Testis (tissue), 2 donors: ENCODE measurements at regions not wholly inside any gene's neighbourhood (a gene's known extent, or its start where the extent isn't known, plus 50 kb on each side); places are given as distances from the start of the nearest gene placed in this dataset.

Experiments used
- DNase-seq: peaks from one replicate; pipeline ENCODE4 v3.0.0-alpha.2; 2019
- H3K27ac ChIP-seq, 2 donors: fragments of 200-600 bp; sonication (generic); one replicate each; pipeline ENCODE4 v1.5.1; 2019
- H3K27me3 ChIP-seq: fragments of 200-600 bp; sonication (generic); one replicate; pipeline ENCODE4 v1.5.1; 2019
- H3K36me3 ChIP-seq: fragments of 200-600 bp; sonication (generic); one replicate; pipeline ENCODE4 v1.5.1; 2017; ENCODE audit warnings: low read depth; ENCODE audit errors: missing control alignments
- H3K4me1 ChIP-seq: fragments of 200-600 bp; sonication (generic); one replicate; pipeline ENCODE4 v1.5.1; 2019
- H3K4me3 ChIP-seq, 2 donors: fragments of 200-600 bp; sonication (generic); one replicate each; pipeline ENCODE4 v1.5.1; 2017 to 2019
- H3K9me3 ChIP-seq: fragments of 200-600 bp; sonication (generic); one replicate; pipeline ENCODE4 v1.5.1; 2017
- POLR2A ChIP-seq: fragments of 450-650 bp; IDR thresholded peaks from one replicate; pipeline ENCODE4 v1.6.1; 2017; ENCODE audit warnings: antibody characterized with exemption, mild to moderate bottlenecking, moderate library complexity
- WGBS, 2 donors: methylation state at CpG; one replicate each; pipeline ENCODE4 v1.1.5; 2018; 5-methylcytosine and 5-hydroxymethylcytosine counted together
- intact Hi-C: fragments of 100-400 bp; cut with DNase I; formaldehyde crosslinking; loops from one replicate; pipeline ENCODE4 v1.15.1; 2023; ENCODE audit warnings: low total_unique reads
- TF ChIP-seq, protein P1 (sequence below), 3 experiments: fragments of 450-650 bp in 2 of 3; fragments of 200-600 bp in 1 of 3; sonication (generic) in 1 of 3; IDR thresholded peaks; one replicate each; pipeline ENCODE4 v1.5.1; 2016 to 2019; ENCODE audit warnings: antibody characterized with exemption in 3 of 3, mild to moderate bottlenecking in 2 of 3, moderate library complexity in 1 of 3

DNA sequence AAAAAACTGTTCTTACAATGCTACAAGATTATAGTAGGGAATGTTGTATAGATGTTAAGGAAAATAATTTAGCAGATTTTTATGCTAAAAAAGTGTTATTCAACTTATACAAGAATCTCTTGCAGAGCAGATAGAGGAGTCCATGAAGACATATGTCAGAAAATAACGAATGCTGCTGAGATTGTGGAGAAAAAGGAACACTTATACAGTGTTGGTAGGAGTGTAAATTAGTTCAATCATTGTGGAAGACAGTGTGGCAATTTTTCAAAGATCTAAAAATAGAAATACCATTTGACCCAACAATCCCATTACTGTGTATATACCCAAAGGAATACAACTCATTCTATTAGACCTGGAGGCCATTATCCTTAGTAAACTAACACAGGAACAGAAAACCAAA lies 286.2 kb upstream of the OLFM3 start:
- no peaks in the 10 kb centered on the region for H3K27me3 ChIP-seq
- no peaks in the 10 kb centered on the region for H3K9me3 ChIP-seq
- intact Hi-C loops, result no loop called here
- no peak for TF ChIP-seq POLR2A
- TF ChIP-seq, protein P1, sequence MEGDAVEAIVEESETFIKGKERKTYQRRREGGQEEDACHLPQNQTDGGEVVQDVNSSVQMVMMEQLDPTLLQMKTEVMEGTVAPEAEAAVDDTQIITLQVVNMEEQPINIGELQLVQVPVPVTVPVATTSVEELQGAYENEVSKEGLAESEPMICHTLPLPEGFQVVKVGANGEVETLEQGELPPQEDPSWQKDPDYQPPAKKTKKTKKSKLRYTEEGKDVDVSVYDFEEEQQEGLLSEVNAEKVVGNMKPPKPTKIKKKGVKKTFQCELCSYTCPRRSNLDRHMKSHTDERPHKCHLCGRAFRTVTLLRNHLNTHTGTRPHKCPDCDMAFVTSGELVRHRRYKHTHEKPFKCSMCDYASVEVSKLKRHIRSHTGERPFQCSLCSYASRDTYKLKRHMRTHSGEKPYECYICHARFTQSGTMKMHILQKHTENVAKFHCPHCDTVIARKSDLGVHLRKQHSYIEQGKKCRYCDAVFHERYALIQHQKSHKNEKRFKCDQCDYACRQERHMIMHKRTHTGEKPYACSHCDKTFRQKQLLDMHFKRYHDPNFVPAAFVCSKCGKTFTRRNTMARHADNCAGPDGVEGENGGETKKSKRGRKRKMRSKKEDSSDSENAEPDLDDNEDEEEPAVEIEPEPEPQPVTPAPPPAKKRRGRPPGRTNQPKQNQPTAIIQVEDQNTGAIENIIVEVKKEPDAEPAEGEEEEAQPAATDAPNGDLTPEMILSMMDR (IDR thresholded peaks at IDR 0.05), result no peak
- 41 to 53% methylated on average over 1 of the region's 1 CpG for WGBS, 2 donors
- H3K27ac ChIP-seq, result no peak overlapping the region
- no peaks in the 10 kb centered on the region for H3K4me1 ChIP-seq
- DNase-seq, result no peak
- H3K4me3 ChIP-seq, result no peak overlapping the region
- no peaks in the 10 kb centered on the region for H3K36me3 ChIP-seq

DNA sequence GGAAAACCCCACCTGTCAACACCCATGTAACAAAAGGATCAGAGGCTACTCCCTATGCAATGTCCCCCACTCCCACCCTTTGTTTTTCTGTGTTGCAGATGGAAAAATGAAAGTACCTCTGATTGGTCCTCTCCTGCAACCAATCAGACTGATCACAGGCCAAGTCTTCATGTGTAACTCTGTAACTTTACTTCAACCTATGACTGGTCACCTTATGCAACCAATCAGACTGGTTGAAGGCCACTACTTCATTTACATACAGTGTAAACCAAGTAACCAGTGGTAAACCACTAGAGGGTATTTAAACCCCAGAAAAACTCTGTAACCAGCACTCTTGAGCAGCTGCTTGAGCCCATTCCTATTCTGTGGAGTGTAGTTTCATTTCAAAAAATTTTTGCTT lies 266.3 kb upstream of the OLFM3 start:
- intact Hi-C loops, result no loop called here

DNA sequence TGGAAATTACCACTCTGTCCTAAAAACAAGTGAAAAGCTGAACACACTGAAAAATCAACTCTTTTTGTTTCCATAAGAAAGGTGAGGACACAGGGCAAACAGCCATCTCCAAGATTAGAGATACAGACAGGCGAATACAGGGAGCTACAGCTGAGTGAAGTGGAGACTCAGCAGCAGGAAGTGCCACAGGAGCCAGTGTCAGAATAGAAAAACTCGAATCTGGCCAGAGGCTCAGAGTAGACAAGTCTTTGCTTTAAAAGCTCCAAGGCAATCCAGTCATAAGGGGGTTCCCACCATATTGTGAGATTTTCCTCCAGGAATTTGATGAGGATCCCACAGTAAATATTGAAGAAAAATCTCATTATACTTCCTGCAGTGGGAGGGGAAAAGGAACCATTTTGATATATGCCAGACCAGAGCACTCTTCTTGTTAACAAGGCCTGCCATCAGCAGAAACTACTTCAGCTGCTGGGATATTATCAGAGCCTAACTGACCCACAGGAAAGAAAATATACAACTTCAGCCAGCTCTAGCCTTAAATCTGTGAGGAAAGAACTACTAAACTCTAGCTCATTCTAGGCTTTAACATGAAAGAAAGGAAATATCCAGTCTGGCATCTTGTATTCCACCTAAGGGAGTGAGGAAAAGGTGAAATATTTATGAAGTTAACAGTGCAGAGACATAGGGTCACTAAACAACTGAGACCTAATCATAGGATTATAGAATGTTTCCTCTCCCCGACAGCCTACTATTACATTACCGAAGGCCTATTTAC lies 256.2 kb upstream of the OLFM3 start:
- no peak for DNase-seq
- TF ChIP-seq POLR2A, result no peak
- intact Hi-C loops, result no loop called here
- H3K27me3 ChIP-seq, result no peaks in the 10 kb centered on the region
- no peaks in the 10 kb centered on the region for H3K4me1 ChIP-seq
- H3K9me3 ChIP-seq, result no peaks in the 10 kb centered on the region
- H3K27ac ChIP-seq, result no peak overlapping the region
- no peak overlapping the region for H3K4me3 ChIP-seq
- WGBS, 2 donors, result 81 to 91% methylated on average over 4 of the region's 4 CpGs
- H3K36me3 ChIP-seq, result no peaks in the 10 kb centered on the region

More for the DNA sequence above, 266.3 kb upstream of the OLFM3 start:
- no peak overlapping the region for H3K4me3 ChIP-seq
- TF ChIP-seq POLR2A, result no peak
- TF ChIP-seq, protein P1 (IDR thresholded peaks at IDR 0.05), result no peak
- H3K27ac ChIP-seq, result no peak overlapping the region
- H3K4me1 ChIP-seq, result no peaks in the 10 kb centered on the region
- H3K36me3 ChIP-seq, result no peaks in the 10 kb centered on the region
- H3K27me3 ChIP-seq, result no peaks in the 10 kb centered on the region
- DNase-seq, result no peak
- H3K9me3 ChIP-seq, result no peaks in the 10 kb centered on the region

DNA sequence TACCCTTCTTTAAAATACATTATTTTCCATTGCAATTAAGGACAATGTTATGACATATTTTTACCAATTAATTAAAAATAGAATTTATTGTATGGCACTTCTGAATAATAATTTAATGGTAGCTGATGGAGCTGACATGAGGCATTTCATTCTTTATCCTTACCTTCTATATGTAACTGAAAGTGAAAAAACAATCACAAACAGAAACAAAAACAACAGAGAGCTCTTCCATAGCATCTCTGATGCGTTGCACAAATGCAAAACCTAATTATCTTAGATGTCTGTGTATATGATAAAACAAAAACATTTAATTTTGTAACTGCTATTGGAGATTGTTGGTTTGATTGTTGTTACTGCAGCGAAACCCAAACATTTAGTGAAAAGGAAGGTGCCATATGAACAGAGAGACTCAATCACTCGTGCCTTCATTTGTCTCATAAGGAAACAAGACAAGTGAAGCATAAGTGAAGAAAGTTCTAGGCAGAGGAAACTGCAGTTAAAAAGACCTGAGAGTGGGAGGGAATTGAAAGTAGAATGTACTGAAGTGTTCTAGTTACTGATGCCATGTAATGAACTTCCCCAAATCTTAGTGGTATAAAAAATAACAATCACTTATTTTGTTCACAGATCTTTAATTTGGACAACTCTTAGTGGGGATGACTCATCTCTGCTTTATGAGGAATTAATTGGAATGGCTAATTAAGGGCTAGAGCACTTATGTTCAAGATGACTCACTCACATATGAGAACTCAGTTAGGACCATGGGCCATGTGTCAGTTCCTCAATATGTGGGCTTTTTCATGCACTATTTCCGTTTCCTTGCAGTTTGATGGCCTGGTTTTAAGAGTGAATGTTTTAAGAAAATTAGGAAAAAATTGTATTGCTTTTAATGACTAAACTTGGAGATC lies 245.0 kb upstream of the OLFM3 start:
- Histone ChIP-seq H3K36me3 (no peaks in the 10 kb centered on the region), H3K4me1 (no peaks in the 10 kb centered on the region), H3K27me3 (no peaks in the 10 kb centered on the region), H3K9me3 (no peaks in the 10 kb centered on the region), H3K27ac (no peak overlapping the region), H3K4me3 (no peak overlapping the region)
- intact Hi-C loops, result no loop called here
- WGBS, 2 donors, result 93 to 95% methylated on average over 4 of the region's 4 CpGs
- no peak for TF ChIP-seq POLR2A
- TF ChIP-seq, protein P1 (IDR thresholded peaks at IDR 0.05), result no peak
- no peak for DNase-seq

DNA sequence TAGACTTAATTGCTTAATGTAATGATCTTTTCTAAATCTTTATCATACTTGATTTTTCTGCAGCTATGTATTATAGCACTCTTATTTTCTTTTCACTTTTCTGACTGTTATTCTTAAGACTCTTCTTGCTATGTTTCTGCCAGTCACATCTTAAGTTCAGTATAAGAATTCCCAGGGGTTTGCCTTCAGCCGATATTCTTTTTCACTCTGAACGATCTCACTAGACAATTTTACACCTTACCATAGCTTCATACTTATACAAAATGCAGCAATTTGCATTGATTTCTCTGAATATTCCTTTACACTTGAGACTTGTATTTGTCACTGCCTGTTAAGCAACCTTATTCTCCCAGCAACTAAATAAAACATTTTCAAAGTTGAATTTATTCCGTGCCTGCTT lies 242.5 kb upstream of the OLFM3 start:
- H3K27ac ChIP-seq, result no peak overlapping the region
- H3K27me3 ChIP-seq, result no peaks in the 10 kb centered on the region
- no peak for DNase-seq
- no peak overlapping the region for H3K4me3 ChIP-seq
- no peaks in the 10 kb centered on the region for H3K9me3 ChIP-seq
- intact Hi-C loops, result no loop called here
- no peaks in the 10 kb centered on the region for H3K36me3 ChIP-seq
- no peaks in the 10 kb centered on the region for H3K4me1 ChIP-seq
- WGBS, 2 donors, result 79 to 86% methylated on average over 3 of the region's 3 CpGs
- TF ChIP-seq, protein P1 (IDR thresholded peaks at IDR 0.05), result no peak
- TF ChIP-seq POLR2A, result no peak
